GM23338 (cell line): ENCODE measurements at regions not wholly inside any gene's neighbourhood (a gene's known extent, or its start where the extent isn't known, plus 50 kb on each side); places are given as distances from the start of the nearest gene placed in this dataset.

Source experiments
- ATAC-seq: fragments of 200-7000 bp; cut with Tn5 transposase; 3 replicates; pipeline ENCODE4 v1.9.1; 2020
- DNase-seq: peaks from one replicate; pipeline ENCODE4 v3.0.0-alpha.2; 2015; ENCODE audit warnings: low spot score
- H2AFZ ChIP-seq: fragments of 200-600 bp; sonication (generic); 2 replicates; pipeline ENCODE4 v1.8.0; 2016; ENCODE audit warnings: antibody characterized with exemption, mild to moderate bottlenecking, moderate library complexity
- H3F3A ChIP-seq: fragments of 200-600 bp; sonication (generic); replicated peaks from 2 replicates; pipeline ENCODE4 v1.8.0; 2017; ENCODE audit warnings: antibody characterized with exemption, mixed run types, low read depth
- H3K27ac ChIP-seq: fragments of 200-600 bp; sonication (generic); 2 replicates; pipeline ENCODE4 v1.6.1; 2016; ENCODE audit warnings: low read depth
- H3K27me3 ChIP-seq: fragments of 200-600 bp; sonication (generic); 2 replicates; pipeline ENCODE4 v1.8.0; 2016; ENCODE audit warnings: mild to moderate bottlenecking, mixed run types, moderate library complexity; ENCODE audit not compliant: insufficient read depth
- H3K36me3 ChIP-seq: fragments of 200-600 bp; sonication (generic); 2 replicates; pipeline ENCODE4 v1.8.0; 2016; ENCODE audit warnings: mild to moderate bottlenecking; ENCODE audit not compliant: insufficient read depth
- H3K4me1 ChIP-seq: fragments of 200-600 bp; sonication (generic); 2 replicates; pipeline ENCODE4 v1.8.0; 2016; ENCODE audit warnings: mild to moderate bottlenecking, moderate library complexity; ENCODE audit not compliant: insufficient read depth
- H3K4me2 ChIP-seq: fragments of 200-600 bp; sonication (generic); 2 replicates; pipeline ENCODE4 v1.7.1; 2017; ENCODE audit warnings: mixed run types
- H3K4me3 ChIP-seq: fragments of 200-600 bp; sonication (generic); 2 replicates; pipeline ENCODE4 v1.6.1; 2016; ENCODE audit warnings: mixed run types
- H3K79me2 ChIP-seq: fragments of 200-600 bp; sonication (generic); replicated peaks from 2 replicates; pipeline ENCODE4 v1.8.0; 2017; ENCODE audit warnings: mild to moderate bottlenecking; ENCODE audit not compliant: insufficient read depth
- H3K9me2 ChIP-seq: fragments of 200-600 bp; sonication (generic); 2 replicates; pipeline ENCODE4 v1.8.0; 2017; ENCODE audit not compliant: insufficient read depth
- H4K20me1 ChIP-seq: fragments of 200-600 bp; sonication (generic); replicated peaks from 2 replicates; pipeline ENCODE4 v1.8.0; 2017; ENCODE audit warnings: mild to moderate bottlenecking; ENCODE audit not compliant: insufficient read depth
- H3K27ac Mint-ChIP-seq: 2 replicates; pipeline ENCODE4 v1.8.0; 2020; ENCODE audit warnings: inconsistent platforms, mild to moderate bottlenecking, moderate library complexity, mixed read lengths
- H3K27me3 Mint-ChIP-seq: 3 replicates; pipeline ENCODE4 v1.8.0; 2022; ENCODE audit warnings: low read depth, mild to moderate bottlenecking, moderate library complexity, mixed read lengths, inconsistent platforms; ENCODE audit not compliant: insufficient read depth, poor library complexity
- H3K36me3 Mint-ChIP-seq: 3 replicates; pipeline ENCODE4 v1.8.0; 2021; ENCODE audit warnings: low read depth, mild to moderate bottlenecking, inconsistent platforms, moderate library complexity, mixed read lengths
- H3K4me1 Mint-ChIP-seq: 3 replicates; pipeline ENCODE4 v1.8.0; 2020; ENCODE audit warnings: mild to moderate bottlenecking, inconsistent platforms, mixed read lengths
- H3K4me3 Mint-ChIP-seq: 3 replicates; pipeline ENCODE4 v1.8.0; 2021; ENCODE audit warnings: moderate library complexity, mild to moderate bottlenecking, inconsistent platforms, mixed read lengths
- H3K9me3 Mint-ChIP-seq: 3 replicates; pipeline ENCODE4 v1.8.0; 2020; ENCODE audit warnings: moderate library complexity, mild to moderate bottlenecking, inconsistent platforms, mixed read lengths
- CREB1 ChIP-seq: fragments of 250-450 bp; sonication (Bioruptor Pico); IDR thresholded peaks from 2 replicates; pipeline ENCODE4 v1.5.0; 2020; ENCODE audit warnings: low read depth, mild to moderate bottlenecking, moderate library complexity
- ETS1 ChIP-seq: IDR thresholded peaks from 2 replicates; pipeline ENCODE4 v1.6.1; 2016; ENCODE audit warnings: antibody characterized with exemption
- EZH2phosphoT487 ChIP-seq: fragments of 200-600 bp; sonication (generic); IDR thresholded peaks from one replicate; pipeline ENCODE4 v1.8.1; 2018; ENCODE audit warnings: antibody characterized with exemption; ENCODE audit not compliant: unreplicated experiment
- JUNB ChIP-seq: IDR thresholded peaks from one replicate; pipeline ENCODE4 v1.6.1; 2016; ENCODE audit warnings: antibody characterized with exemption; ENCODE audit not compliant: unreplicated experiment
- NANOG ChIP-seq: IDR thresholded peaks from 2 replicates; pipeline ENCODE4 v1.6.1; 2016; ENCODE audit warnings: antibody characterized with exemption, borderline replicate concordance
- ZNF114 ChIP-seq: fragments of 250-450 bp; sonication (Bioruptor Pico); IDR thresholded peaks from 2 replicates; pipeline ENCODE4 v1.5.0; 2020; ENCODE audit warnings: mild to moderate bottlenecking, moderate library complexity
- ZNF331 ChIP-seq: fragments of 250-450 bp; sonication (Bioruptor Pico); IDR thresholded peaks from 2 replicates; pipeline ENCODE4 v1.5.0; 2020; ENCODE audit warnings: low read depth, mild to moderate bottlenecking, moderate library complexity
- ZNF462 ChIP-seq: fragments of 250-450 bp; sonication (Bioruptor Pico); IDR thresholded peaks from 2 replicates; pipeline ENCODE4 v1.5.0; 2020; ENCODE audit warnings: mild to moderate bottlenecking, moderate library complexity
- TF ChIP-seq, protein P1 (sequence below): IDR thresholded peaks from one replicate; pipeline ENCODE4 v1.6.1; 2018; ENCODE audit warnings: antibody characterized with exemption; ENCODE audit not compliant: unreplicated experiment

- no peak for TF ChIP-seq ZNF462
- no peak for TF ChIP-seq ETS1
- no peak for TF ChIP-seq ZNF114 (CRISPR knock-in tag)
Measured at GRCh38 chr10:44647877-44648542, 263.1 kb upstream of the CXCL12 start (continued).

DNA sequence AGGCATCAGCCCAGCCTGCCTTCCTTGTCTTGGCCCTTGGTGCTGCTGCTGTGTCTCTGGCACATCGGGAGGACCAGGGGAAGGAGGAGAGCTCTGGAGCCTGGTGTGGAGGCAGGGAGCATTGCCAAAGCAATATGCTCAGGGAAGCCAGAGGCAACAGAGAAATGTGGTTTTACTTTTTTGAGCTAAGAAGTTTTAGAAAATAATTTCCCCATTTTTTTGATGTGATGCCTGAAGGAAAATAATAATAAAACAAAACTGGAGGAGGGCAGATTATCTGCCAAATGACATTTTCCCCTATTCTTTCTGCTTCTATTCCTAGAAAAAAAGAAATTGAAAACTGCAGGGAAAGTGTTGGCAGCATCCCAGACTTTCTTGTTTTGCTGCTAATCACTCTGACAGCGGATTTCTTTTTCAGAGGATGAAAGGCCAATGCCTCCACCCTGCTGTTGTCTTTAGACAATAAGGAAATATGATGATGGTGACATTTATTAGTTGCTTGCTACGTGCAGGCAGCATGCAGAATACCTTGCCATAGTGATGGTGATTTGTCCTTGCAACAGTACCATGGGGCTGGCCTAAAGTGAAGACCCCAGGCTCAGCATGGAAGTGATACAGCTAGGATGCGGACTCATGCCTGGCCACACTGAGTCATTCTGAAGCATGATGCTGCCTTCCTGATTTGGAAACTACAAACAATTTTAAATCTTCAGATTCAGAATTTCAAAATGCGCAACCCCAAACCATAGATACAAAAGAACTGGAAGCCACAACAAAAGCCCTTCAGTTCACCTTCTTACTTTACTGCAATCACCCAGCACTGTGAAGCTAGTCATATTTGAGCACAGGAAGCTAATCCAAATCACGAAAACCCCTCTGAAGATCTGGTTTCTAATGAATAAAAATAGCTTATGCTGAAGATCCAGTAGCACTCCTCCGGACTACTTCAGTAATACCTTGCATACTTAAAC, 260.2 kb upstream of the TMEM72 start:
- Mint-ChIP-seq H3K4me1 (0 out of 3 replicates have a peak, but pooled peaks cover 5% of the 10 kb centered on the region), H3K4me3 (no peak overlapping the region), H3K27me3 (peaks cover 5% of the 10 kb centered on the region), H3K9me3 (no peaks in the 10 kb centered on the region), H3K36me3 (no peaks in the 10 kb centered on the region), H3K27ac (no peak overlapping the region)
- Histone ChIP-seq H3F3A (no peaks in the 10 kb centered on the region), H3K9me2 (no peaks in the 10 kb centered on the region), H3K36me3 (no peaks in the 10 kb centered on the region), H3K27ac (no peak overlapping the region), H3K4me3 (no peak overlapping the region), H3K79me2 (no peaks in the 10 kb centered on the region), H3K4me1 (no peaks in the 10 kb centered on the region), H3K4me2 (no peak overlapping the region), H2AFZ (peak overlapping the region; percentile 85), H4K20me1 (no peaks in the 10 kb centered on the region), H3K27me3 (no peaks in the 10 kb centered on the region)
- no peak; the same call in 2 of the 3 replicates for ATAC-seq
- no peak for DNase-seq
- TF ChIP-seq ETS1 (no peak), ZNF114 (CRISPR knock-in tag) (no peak), NANOG (no peak), EZH2phosphoT487 (no peak), ZNF331 (CRISPR knock-in tag) (no peak), JUNB (no peak), CREB1 (CRISPR knock-in tag) (no peak)
- TF ChIP-seq, protein P1, sequence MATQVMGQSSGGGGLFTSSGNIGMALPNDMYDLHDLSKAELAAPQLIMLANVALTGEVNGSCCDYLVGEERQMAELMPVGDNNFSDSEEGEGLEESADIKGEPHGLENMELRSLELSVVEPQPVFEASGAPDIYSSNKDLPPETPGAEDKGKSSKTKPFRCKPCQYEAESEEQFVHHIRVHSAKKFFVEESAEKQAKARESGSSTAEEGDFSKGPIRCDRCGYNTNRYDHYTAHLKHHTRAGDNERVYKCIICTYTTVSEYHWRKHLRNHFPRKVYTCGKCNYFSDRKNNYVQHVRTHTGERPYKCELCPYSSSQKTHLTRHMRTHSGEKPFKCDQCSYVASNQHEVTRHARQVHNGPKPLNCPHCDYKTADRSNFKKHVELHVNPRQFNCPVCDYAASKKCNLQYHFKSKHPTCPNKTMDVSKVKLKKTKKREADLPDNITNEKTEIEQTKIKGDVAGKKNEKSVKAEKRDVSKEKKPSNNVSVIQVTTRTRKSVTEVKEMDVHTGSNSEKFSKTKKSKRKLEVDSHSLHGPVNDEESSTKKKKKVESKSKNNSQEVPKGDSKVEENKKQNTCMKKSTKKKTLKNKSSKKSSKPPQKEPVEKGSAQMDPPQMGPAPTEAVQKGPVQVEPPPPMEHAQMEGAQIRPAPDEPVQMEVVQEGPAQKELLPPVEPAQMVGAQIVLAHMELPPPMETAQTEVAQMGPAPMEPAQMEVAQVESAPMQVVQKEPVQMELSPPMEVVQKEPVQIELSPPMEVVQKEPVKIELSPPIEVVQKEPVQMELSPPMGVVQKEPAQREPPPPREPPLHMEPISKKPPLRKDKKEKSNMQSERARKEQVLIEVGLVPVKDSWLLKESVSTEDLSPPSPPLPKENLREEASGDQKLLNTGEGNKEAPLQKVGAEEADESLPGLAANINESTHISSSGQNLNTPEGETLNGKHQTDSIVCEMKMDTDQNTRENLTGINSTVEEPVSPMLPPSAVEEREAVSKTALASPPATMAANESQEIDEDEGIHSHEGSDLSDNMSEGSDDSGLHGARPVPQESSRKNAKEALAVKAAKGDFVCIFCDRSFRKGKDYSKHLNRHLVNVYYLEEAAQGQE: no peak
